ENCODE measurements at regions not wholly inside any gene's neighbourhood (a gene's known extent, or its start where the extent isn't known, plus 50 kb on each side); places are given as distances from the start of the nearest gene placed in this dataset.

DNA sequence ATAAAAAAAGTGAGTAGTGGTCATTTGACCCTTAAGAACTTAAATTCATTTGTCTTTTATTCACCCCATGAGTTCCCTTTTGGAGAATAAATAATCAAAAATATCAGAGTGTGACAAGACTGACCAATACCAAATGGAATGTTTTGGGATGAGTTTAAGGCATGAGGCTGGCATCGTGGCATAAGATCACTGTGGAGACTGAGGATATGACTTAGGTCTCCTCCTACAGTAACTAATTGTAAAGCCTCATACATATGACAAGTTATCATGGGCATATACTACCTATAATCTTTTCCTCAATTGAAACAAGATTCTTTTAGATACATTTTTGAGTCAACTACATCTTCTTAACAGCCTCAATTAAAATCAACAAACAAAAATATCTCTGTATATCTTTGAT lies 782.0 kb downstream of the SLITRK1 start:
- TF ChIP-seq, protein P1, sequence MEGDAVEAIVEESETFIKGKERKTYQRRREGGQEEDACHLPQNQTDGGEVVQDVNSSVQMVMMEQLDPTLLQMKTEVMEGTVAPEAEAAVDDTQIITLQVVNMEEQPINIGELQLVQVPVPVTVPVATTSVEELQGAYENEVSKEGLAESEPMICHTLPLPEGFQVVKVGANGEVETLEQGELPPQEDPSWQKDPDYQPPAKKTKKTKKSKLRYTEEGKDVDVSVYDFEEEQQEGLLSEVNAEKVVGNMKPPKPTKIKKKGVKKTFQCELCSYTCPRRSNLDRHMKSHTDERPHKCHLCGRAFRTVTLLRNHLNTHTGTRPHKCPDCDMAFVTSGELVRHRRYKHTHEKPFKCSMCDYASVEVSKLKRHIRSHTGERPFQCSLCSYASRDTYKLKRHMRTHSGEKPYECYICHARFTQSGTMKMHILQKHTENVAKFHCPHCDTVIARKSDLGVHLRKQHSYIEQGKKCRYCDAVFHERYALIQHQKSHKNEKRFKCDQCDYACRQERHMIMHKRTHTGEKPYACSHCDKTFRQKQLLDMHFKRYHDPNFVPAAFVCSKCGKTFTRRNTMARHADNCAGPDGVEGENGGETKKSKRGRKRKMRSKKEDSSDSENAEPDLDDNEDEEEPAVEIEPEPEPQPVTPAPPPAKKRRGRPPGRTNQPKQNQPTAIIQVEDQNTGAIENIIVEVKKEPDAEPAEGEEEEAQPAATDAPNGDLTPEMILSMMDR (IDR thresholded peaks at IDR 0.05 in 2 of 3, conservative IDR thresholded peaks at IDR 0.05 in 1 of 3; ENCODE audit: control insufficient read depth in 2 of 3, extremely low read depth in 1 of 3, insufficient read depth in 1 of 3, low read depth in 3 of 3, low read length in 3 of 3) = no peak
- TF ChIP-seq WRNIP1 (IDR thresholded peaks at IDR 0.05; ENCODE audit: borderline replicate concordance, low read depth, low read length) (no peak), ETV6 (conservative IDR thresholded peaks at IDR 0.05 in 1 of 2, IDR thresholded peaks at IDR 0.05 in 1 of 2; ENCODE audit: borderline replicate concordance in 1 of 2, low read depth in 1 of 2) (no peak), KDM1A (IDR thresholded peaks at IDR 0.05; ENCODE audit: borderline replicate concordance) (no peak), POLR2A (IDR thresholded peaks at IDR 0.05; ENCODE audit: low read depth, low read length) (no peak), ZNF274 (IDR thresholded peaks at IDR 0.05; ENCODE audit: insufficient read depth, insufficient read length) (no peak), ATF7 (IDR thresholded peaks at IDR 0.05; ENCODE audit: low read depth) (no peak), SP1 (IDR thresholded peaks at IDR 0.05; ENCODE audit: low read depth, low read length) (no peak), GATAD2B (conservative IDR thresholded peaks at IDR 0.05; ENCODE audit: low read depth) (no peak)
- TF ChIP-seq, protein P2, sequence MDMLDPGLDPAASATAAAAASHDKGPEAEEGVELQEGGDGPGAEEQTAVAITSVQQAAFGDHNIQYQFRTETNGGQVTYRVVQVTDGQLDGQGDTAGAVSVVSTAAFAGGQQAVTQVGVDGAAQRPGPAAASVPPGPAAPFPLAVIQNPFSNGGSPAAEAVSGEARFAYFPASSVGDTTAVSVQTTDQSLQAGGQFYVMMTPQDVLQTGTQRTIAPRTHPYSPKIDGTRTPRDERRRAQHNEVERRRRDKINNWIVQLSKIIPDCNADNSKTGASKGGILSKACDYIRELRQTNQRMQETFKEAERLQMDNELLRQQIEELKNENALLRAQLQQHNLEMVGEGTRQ (IDR thresholded peaks at IDR 0.05; ENCODE audit: borderline replicate concordance, low read depth, low read length) = no peak

Data from GM12878 (cell line).